ENCODE measurements at regions not wholly inside any gene's neighbourhood (a gene's known extent, or its start where the extent isn't known, plus 50 kb on each side); places are given as distances from the start of the nearest gene placed in this dataset.

DNA sequence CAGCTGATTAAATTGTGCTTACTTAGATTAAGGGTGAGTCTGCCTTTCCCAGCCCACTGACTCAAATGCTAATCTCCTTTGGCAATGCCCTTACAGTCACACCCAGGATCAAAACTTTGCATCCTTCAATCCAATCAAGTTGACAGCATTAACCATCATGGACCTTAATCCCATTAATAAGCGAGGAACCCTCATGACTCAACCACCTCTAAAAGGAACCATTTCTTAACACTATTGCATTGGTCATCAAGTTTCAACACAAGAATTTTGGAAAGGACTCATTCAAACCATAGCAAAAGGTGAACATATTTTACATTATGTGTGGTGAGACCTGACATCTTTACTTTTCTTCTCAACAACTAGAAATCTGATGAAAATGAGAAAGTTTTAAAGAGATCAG, 187.0 kb downstream of the OSR1 start (continued):
- TF ChIP-seq, protein P1, sequence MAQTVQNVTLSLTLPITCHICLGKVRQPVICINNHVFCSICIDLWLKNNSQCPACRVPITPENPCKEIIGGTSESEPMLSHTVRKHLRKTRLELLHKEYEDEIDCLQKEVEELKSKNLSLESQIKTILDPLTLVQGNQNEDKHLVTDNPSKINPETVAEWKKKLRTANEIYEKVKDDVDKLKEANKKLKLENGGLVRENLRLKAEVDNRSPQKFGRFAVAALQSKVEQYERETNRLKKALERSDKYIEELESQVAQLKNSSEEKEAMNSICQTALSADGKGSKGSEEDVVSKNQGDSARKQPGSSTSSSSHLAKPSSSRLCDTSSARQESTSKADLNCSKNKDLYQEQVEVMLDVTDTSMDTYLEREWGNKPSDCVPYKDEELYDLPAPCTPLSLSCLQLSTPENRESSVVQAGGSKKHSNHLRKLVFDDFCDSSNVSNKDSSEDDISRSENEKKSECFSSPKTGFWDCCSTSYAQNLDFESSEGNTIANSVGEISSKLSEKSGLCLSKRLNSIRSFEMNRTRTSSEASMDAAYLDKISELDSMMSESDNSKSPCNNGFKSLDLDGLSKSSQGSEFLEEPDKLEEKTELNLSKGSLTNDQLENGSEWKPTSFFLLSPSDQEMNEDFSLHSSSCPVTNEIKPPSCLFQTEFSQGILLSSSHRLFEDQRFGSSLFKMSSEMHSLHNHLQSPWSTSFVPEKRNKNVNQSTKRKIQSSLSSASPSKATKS (CRISPR knock-in tag; IDR thresholded peaks at IDR 0.05) = no peak
- TF ChIP-seq, protein P2, sequence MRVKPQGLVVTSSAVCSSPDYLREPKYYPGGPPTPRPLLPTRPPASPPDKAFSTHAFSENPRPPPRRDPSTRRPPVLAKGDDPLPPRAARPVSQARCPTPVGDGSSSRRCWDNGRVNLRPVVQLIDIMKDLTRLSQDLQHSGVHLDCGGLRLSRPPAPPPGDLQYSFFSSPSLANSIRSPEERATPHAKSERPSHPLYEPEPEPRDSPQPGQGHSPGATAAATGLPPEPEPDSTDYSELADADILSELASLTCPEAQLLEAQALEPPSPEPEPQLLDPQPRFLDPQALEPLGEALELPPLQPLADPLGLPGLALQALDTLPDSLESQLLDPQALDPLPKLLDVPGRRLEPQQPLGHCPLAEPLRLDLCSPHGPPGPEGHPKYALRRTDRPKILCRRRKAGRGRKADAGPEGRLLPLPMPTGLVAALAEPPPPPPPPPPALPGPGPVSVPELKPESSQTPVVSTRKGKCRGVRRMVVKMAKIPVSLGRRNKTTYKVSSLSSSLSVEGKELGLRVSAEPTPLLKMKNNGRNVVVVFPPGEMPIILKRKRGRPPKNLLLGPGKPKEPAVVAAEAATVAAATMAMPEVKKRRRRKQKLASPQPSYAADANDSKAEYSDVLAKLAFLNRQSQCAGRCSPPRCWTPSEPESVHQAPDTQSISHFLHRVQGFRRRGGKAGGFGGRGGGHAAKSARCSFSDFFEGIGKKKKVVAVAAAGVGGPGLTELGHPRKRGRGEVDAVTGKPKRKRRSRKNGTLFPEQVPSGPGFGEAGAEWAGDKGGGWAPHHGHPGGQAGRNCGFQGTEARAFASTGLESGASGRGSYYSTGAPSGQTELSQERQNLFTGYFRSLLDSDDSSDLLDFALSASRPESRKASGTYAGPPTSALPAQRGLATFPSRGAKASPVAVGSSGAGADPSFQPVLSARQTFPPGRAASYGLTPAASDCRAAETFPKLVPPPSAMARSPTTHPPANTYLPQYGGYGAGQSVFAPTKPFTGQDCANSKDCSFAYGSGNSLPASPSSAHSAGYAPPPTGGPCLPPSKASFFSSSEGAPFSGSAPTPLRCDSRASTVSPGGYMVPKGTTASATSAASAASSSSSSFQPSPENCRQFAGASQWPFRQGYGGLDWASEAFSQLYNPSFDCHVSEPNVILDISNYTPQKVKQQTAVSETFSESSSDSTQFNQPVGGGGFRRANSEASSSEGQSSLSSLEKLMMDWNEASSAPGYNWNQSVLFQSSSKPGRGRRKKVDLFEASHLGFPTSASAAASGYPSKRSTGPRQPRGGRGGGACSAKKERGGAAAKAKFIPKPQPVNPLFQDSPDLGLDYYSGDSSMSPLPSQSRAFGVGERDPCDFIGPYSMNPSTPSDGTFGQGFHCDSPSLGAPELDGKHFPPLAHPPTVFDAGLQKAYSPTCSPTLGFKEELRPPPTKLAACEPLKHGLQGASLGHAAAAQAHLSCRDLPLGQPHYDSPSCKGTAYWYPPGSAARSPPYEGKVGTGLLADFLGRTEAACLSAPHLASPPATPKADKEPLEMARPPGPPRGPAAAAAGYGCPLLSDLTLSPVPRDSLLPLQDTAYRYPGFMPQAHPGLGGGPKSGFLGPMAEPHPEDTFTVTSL (CRISPR knock-in tag; IDR thresholded peaks at IDR 0.05; ENCODE audit: borderline replicate concordance) = no peak
- TF ChIP-seq, protein P3, sequence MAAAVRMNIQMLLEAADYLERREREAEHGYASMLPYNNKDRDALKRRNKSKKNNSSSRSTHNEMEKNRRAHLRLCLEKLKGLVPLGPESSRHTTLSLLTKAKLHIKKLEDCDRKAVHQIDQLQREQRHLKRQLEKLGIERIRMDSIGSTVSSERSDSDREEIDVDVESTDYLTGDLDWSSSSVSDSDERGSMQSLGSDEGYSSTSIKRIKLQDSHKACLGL (CRISPR knock-in tag; IDR thresholded peaks at IDR 0.05) = no peak
- no peak for TF ChIP-seq ZNF30 (CRISPR knock-in tag; IDR thresholded peaks at IDR 0.05)
- no peak for TF ChIP-seq SMYD3 (CRISPR knock-in tag; IDR thresholded peaks at IDR 0.05)
- TF ChIP-seq, protein P4, sequence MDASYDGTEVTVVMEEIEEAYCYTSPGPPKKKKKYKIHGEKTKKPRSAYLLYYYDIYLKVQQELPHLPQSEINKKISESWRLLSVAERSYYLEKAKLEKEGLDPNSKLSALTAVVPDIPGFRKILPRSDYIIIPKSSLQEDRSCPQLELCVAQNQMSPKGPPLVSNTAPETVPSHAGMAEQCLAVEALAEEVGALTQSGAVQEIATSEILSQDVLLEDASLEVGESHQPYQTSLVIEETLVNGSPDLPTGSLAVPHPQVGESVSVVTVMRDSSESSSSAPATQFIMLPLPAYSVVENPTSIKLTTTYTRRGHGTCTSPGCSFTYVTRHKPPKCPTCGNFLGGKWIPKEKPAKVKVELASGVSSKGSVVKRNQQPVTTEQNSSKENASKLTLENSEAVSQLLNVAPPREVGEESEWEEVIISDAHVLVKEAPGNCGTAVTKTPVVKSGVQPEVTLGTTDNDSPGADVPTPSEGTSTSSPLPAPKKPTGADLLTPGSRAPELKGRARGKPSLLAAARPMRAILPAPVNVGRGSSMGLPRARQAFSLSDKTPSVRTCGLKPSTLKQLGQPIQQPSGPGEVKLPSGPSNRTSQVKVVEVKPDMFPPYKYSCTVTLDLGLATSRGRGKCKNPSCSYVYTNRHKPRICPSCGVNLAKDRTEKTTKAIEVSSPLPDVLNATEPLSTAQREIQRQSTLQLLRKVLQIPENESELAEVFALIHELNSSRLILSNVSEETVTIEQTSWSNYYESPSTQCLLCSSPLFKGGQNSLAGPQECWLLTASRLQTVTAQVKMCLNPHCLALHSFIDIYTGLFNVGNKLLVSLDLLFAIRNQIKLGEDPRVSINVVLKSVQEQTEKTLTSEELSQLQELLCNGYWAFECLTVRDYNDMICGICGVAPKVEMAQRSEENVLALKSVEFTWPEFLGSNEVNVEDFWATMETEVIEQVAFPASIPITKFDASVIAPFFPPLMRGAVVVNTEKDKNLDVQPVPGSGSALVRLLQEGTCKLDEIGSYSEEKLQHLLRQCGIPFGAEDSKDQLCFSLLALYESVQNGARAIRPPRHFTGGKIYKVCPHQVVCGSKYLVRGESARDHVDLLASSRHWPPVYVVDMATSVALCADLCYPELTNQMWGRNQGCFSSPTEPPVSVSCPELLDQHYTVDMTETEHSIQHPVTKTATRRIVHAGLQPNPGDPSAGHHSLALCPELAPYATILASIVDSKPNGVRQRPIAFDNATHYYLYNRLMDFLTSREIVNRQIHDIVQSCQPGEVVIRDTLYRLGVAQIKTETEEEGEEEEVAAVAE (CRISPR knock-in tag; IDR thresholded peaks at IDR 0.05; ENCODE audit: borderline replicate concordance) = no peak
